Sciatic nerve (tissue), 2 donors: ENCODE measurements at regions not wholly inside any gene's neighbourhood (a gene's known extent, or its start where the extent isn't known, plus 50 kb on each side); places are given as distances from the start of the nearest gene placed in this dataset.
A peak's percentile ranks its signal among the peaks of the same experiment; 100 is the strongest.
"Not testable (repeated sequence)": the region's sequence is repeated elsewhere in the genome, so short reads cannot be mapped to it uniquely, and the experiment has no call there.

Experiments used
- ATAC-seq: fragments of 200-7000 bp; cut with Tn5 transposase; one replicate; pipeline ENCODE4 v1.9.1; 2020; ENCODE audit warnings: mild to moderate bottlenecking, moderate library complexity
- DNase-seq: peaks from one replicate; pipeline ENCODE4 v3.0.0-alpha.2; 2020; ENCODE audit warnings: low spot score
- intact Hi-C: fragments of 100-400 bp; cut with DNase I; formaldehyde crosslinking; loops from one replicate; pipeline ENCODE4 v1.14.2; 2022
- donor health status: DM: no; HTN: no; CAD: no.
- donor health status: DM: no; HTN: no; CAD: no.

- intact Hi-C loops: no loop called here
- ATAC-seq (no peak), DNase-seq (no peak)
Observed at GRCh38 chr5:135279328-135279727, 119.7 kb downstream of the MACROH2A1 start.

GRCh38 chr5:135276151-135276550 is 122.9 kb downstream of the MACROH2A1 start:
- intact Hi-C loops: no loop called here
- DNase-seq (no peak), ATAC-seq (no peak)

- no peak for ATAC-seq
- intact Hi-C loops: no loop called here
- no peak for DNase-seq
Observed at GRCh38 chr5:135273212-135273611, 125.8 kb downstream of the MACROH2A1 start.

GRCh38 chr5:135272311-135272805 is 126.7 kb downstream of the MACROH2A1 start:
- ATAC-seq (no peak), DNase-seq (no peak)
- intact Hi-C loops: no loop called here

GRCh38 chr5:135271533-135272310 is 127.3 kb downstream of the MACROH2A1 start:
- ATAC-seq: peak; percentile 38
- no peak for DNase-seq
- intact Hi-C loops: no loop called here

GRCh38 chr5:135269931-135270421 is 129.1 kb downstream of the MACROH2A1 start:
- DNase-seq (no peak), ATAC-seq (peak; percentile 37)
- intact Hi-C loops: no loop called here

GRCh38 chr5:135269199-135269598 is 129.8 kb downstream of the MACROH2A1 start:
- intact Hi-C loops: no loop called here
- DNase-seq: no peak
- no peak for ATAC-seq

- ATAC-seq (peak; percentile 20), DNase-seq (no peak)
- intact Hi-C loops: no loop called here
Observed at GRCh38 chr5:135266975-135267374, 132.1 kb downstream of the MACROH2A1 start.

GRCh38 chr5:135266303-135266635 is 132.8 kb downstream of the MACROH2A1 start:
- intact Hi-C loops: no loop called here
- DNase-seq (no peak), ATAC-seq (no peak)

- intact Hi-C loops: no loop called here
- ATAC-seq: peak; percentile 59
- DNase-seq: no peak
Observed at GRCh38 chr5:135265497-135266302, 133.3 kb downstream of the MACROH2A1 start.

- DNase-seq (no peak), ATAC-seq (peak; percentile 44)
- intact Hi-C loops: no loop called here
Observed at GRCh38 chr5:135264451-135265440, 134.3 kb downstream of the MACROH2A1 start.

GRCh38 chr5:135263022-135263668 is 135.9 kb downstream of the MACROH2A1 start:
- intact Hi-C loops: no loop called here
- DNase-seq (no peak), ATAC-seq (no peak)

GRCh38 chr5:135262364-135262763 is 136.7 kb downstream of the MACROH2A1 start:
- DNase-seq (no peak), ATAC-seq (no peak)
- intact Hi-C loops: no loop called here

GRCh38 chr5:135260108-135260507 is 138.9 kb downstream of the MACROH2A1 start:
- DNase-seq, intact Hi-C loops, ATAC-seq: not testable (repeated sequence)

- ATAC-seq: no peak
Observed at GRCh38 chr5:135255461-135256178, 143.4 kb downstream of the MACROH2A1 start.

GRCh38 chr5:135254183-135254582 is 144.8 kb downstream of the MACROH2A1 start:
- DNase-seq (no peak), ATAC-seq (no peak)
- intact Hi-C loops: no loop called here

More at GRCh38 chr5:135255461-135256178, 143.4 kb downstream of the MACROH2A1 start:
- no peak for DNase-seq
- intact Hi-C loops: no loop called here

GRCh38 chr5:135253601-135254178 is 145.3 kb downstream of the MACROH2A1 start:
- DNase-seq (no peak), ATAC-seq (no peak)
- intact Hi-C loops: no loop called here
